ENCODE measurements at regions not wholly inside any gene's neighbourhood (a gene's known extent, or its start where the extent isn't known, plus 50 kb on each side); places are given as distances from the start of the nearest gene placed in this dataset.

DNA sequence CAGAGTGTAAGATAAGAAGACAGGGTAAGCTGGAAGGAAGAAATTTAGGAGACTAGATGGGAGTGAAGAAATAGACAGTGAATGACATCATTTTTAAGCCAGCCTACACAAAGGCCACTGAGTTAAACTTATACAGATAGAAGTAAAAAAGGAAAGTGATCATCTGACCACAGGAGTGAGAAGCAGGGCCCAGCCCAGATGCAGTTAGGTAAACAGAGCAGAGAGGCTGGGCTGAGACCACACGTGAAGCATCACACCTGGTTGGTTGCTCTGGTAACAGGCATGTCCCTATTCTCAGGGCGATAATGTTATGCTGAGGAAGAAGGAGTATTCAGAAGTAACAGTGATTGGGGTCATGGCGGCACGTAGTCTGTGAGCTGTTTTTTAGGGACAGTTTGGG, 1079.4 kb downstream of the AACS start:
- Histone ChIP-seq H3K27me3 (no peaks in the 10 kb centered on the region), H3K9me3 (no peaks in the 10 kb centered on the region), H3K27ac (no peak overlapping the region), H3K36me3 (no peaks in the 10 kb centered on the region), H3K4me3 (no peak overlapping the region), H3K4me1 (no peaks in the 10 kb centered on the region)
- ATAC-seq (no peak), DNase-seq (no peak)
- TF ChIP-seq, protein P1, sequence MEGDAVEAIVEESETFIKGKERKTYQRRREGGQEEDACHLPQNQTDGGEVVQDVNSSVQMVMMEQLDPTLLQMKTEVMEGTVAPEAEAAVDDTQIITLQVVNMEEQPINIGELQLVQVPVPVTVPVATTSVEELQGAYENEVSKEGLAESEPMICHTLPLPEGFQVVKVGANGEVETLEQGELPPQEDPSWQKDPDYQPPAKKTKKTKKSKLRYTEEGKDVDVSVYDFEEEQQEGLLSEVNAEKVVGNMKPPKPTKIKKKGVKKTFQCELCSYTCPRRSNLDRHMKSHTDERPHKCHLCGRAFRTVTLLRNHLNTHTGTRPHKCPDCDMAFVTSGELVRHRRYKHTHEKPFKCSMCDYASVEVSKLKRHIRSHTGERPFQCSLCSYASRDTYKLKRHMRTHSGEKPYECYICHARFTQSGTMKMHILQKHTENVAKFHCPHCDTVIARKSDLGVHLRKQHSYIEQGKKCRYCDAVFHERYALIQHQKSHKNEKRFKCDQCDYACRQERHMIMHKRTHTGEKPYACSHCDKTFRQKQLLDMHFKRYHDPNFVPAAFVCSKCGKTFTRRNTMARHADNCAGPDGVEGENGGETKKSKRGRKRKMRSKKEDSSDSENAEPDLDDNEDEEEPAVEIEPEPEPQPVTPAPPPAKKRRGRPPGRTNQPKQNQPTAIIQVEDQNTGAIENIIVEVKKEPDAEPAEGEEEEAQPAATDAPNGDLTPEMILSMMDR (IDR thresholded peaks at IDR 0.05 in 4 of 5, conservative IDR thresholded peaks at IDR 0.05 in 1 of 5), result no peak
- no peak for TF ChIP-seq POLR2A (IDR thresholded peaks at IDR 0.05)
- intact Hi-C loops (cut with DNase I; ENCODE audit: low total_unique reads), result no loop called here
- in situ Hi-C loops (cut with MboI; ENCODE audit: low sequenced_read_pairs in 4 of 4), result no loop called here

- Histone ChIP-seq H3K9me3 (no peaks in the 10 kb centered on the region), H3K4me3 (no peak overlapping the region), H3K27me3 (no peaks in the 10 kb centered on the region), H3K4me1 (no peaks in the 10 kb centered on the region), H3K36me3 (no peaks in the 10 kb centered on the region), H3K27ac (no peak overlapping the region)
- intact Hi-C loops (cut with DNase I; ENCODE audit: low total_unique reads) (no loop called here), in situ Hi-C loops (cut with MboI; ENCODE audit: low sequenced_read_pairs in 4 of 4) (no loop called here)
- no peak for ATAC-seq
- TF ChIP-seq, protein P1 (IDR thresholded peaks at IDR 0.05 in 4 of 5, conservative IDR thresholded peaks at IDR 0.05 in 1 of 5), result no peak
- no peak for TF ChIP-seq POLR2A (IDR thresholded peaks at IDR 0.05)
- DNase-seq, result no peak
These were observed 1082.1 kb downstream of the AACS start for GRCh38 chr12:126147321-126147720.

GRCh38 chr12:126156806-126157574, 1091.8 kb downstream of the AACS start:
- intact Hi-C loops (cut with DNase I; ENCODE audit: low total_unique reads), result no loop called here
- in situ Hi-C loops (cut with MboI; ENCODE audit: low sequenced_read_pairs in 4 of 4), result no loop called here
- no peak overlapping the region for H3K4me3 ChIP-seq

GRCh38 chr12:126157575-126157966, 1092.3 kb downstream of the AACS start:
- ATAC-seq, result no peak
- DNase-seq, result no peak
- no peaks in the 10 kb centered on the region for H3K36me3 ChIP-seq
- H3K27me3 ChIP-seq, result no peaks in the 10 kb centered on the region
- no peaks in the 10 kb centered on the region for H3K4me1 ChIP-seq
- intact Hi-C loops (cut with DNase I; ENCODE audit: low total_unique reads), result no loop called here
- H3K27ac ChIP-seq, result no peak overlapping the region
- H3K4me3 ChIP-seq, result no peak overlapping the region
- no peak for TF ChIP-seq POLR2A (IDR thresholded peaks at IDR 0.05)
- TF ChIP-seq, protein P1 (IDR thresholded peaks at IDR 0.05 in 4 of 5, conservative IDR thresholded peaks at IDR 0.05 in 1 of 5), result no peak
- H3K9me3 ChIP-seq, result no peaks in the 10 kb centered on the region
- in situ Hi-C loops (cut with MboI; ENCODE audit: low sequenced_read_pairs in 4 of 4), result no loop called here

More at GRCh38 chr12:126156806-126157574, 1091.8 kb downstream of the AACS start:
- Histone ChIP-seq H3K27me3 (no peaks in the 10 kb centered on the region), H3K9me3 (no peaks in the 10 kb centered on the region), H3K36me3 (no peaks in the 10 kb centered on the region), H3K4me1 (no peaks in the 10 kb centered on the region), H3K27ac (no peak overlapping the region)
- TF ChIP-seq POLR2A (IDR thresholded peaks at IDR 0.05), result no peak
- DNase-seq (no peak), ATAC-seq (no peak)

DNA sequence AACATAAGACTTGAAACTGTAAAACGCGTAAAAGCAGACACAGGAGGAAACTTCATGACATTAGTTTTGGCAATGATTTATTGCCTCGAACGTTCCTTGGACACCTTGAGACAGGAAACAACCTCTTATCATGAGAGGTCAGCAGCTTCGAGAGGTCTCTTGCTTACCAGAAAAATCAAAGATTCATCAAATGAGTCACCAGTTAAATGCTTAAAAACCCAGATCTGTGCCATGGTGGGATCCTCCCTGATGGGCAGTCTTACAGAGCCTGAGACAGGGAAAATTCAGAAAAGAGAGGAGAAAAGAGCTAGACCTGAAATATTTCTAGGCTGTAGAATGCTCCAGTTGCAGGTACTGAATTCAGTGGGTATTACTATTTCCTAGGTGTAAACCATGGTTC, 1093.9 kb downstream of the AACS start:
- H3K9me3 ChIP-seq, result no peaks in the 10 kb centered on the region
- H3K27me3 ChIP-seq, result no peaks in the 10 kb centered on the region
- no peak overlapping the region for H3K4me3 ChIP-seq
- DNase-seq (no peak), ATAC-seq (no peak)
- no peaks in the 10 kb centered on the region for H3K36me3 ChIP-seq
- no peaks in the 10 kb centered on the region for H3K4me1 ChIP-seq
- H3K27ac ChIP-seq, result no peak overlapping the region
- in situ Hi-C loops (cut with MboI; ENCODE audit: low sequenced_read_pairs in 4 of 4) (no loop called here), intact Hi-C loops (cut with DNase I; ENCODE audit: low total_unique reads) (no loop called here)
- TF ChIP-seq, protein P1 (IDR thresholded peaks at IDR 0.05 in 4 of 5, conservative IDR thresholded peaks at IDR 0.05 in 1 of 5), result no peak
- no peak for TF ChIP-seq POLR2A (IDR thresholded peaks at IDR 0.05)

All from gastrocnemius medialis (tissue), 4 donors.